Nephron progenitor cell (in vitro differentiated cells): ENCODE measurements at regions not wholly inside any gene's neighbourhood (a gene's known extent, or its start where the extent isn't known, plus 50 kb on each side); places are given as distances from the start of the nearest gene placed in this dataset.

Source experiments
- DNase-seq: peaks from one replicate; pipeline ENCODE4 v3.0.0; 2021
- H3K27ac Mint-ChIP-seq: 2 replicates; pipeline ENCODE4 v1.8.0; 2021; ENCODE audit warnings: mild to moderate bottlenecking, moderate library complexity, mixed read lengths
- H3K27me3 Mint-ChIP-seq: 2 replicates; pipeline ENCODE4 v1.8.0; 2021; ENCODE audit warnings: mild to moderate bottlenecking, low read depth, mixed read lengths; ENCODE audit not compliant: poor library complexity
- H3K36me3 Mint-ChIP-seq: 2 replicates; pipeline ENCODE4 v1.8.0; 2021; ENCODE audit warnings: low read depth, mixed read lengths
- H3K4me1 Mint-ChIP-seq: 2 replicates; pipeline ENCODE4 v1.8.0; 2021; ENCODE audit warnings: mixed read lengths
- H3K4me3 Mint-ChIP-seq: 2 replicates; pipeline ENCODE4 v1.8.0; 2021; ENCODE audit warnings: mild to moderate bottlenecking, moderate library complexity, mixed read lengths
- H3K9me3 Mint-ChIP-seq: 2 replicates; pipeline ENCODE4 v1.8.0; 2021; ENCODE audit warnings: mild to moderate bottlenecking, moderate library complexity, mixed read lengths
- TF ChIP-seq, protein P1 (sequence below): fragments of 200-600 bp; sonication (generic); IDR thresholded peaks from 2 replicates; pipeline ENCODE4 v1.5.0; 2021; ENCODE audit warnings: antibody characterized with exemption

DNA sequence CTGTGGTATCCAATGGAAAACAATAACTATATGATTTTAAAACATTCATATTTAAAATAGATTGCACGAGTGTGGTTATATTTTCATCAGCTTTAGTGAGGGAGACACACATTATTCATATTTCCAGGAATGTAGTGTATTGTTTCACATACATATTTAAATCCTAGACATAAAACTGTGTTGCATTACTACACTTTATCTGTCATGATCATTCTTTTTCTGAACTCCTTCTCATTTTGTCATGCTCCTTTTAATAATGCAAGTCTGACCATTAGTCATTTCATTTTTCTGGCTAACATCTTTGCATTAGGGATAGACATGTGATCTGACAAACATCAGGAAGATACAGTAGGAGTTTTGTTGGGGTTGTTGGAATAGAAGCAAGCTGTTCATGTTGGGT lies 1382.7 kb downstream of the PCDH7 start:
- DNase-seq, result no peak
- no peaks in the 10 kb centered on the region for H3K9me3 Mint-ChIP-seq
- H3K36me3 Mint-ChIP-seq, result no peaks in the 10 kb centered on the region
- no peak overlapping the region for H3K4me3 Mint-ChIP-seq
- TF ChIP-seq, protein P1, sequence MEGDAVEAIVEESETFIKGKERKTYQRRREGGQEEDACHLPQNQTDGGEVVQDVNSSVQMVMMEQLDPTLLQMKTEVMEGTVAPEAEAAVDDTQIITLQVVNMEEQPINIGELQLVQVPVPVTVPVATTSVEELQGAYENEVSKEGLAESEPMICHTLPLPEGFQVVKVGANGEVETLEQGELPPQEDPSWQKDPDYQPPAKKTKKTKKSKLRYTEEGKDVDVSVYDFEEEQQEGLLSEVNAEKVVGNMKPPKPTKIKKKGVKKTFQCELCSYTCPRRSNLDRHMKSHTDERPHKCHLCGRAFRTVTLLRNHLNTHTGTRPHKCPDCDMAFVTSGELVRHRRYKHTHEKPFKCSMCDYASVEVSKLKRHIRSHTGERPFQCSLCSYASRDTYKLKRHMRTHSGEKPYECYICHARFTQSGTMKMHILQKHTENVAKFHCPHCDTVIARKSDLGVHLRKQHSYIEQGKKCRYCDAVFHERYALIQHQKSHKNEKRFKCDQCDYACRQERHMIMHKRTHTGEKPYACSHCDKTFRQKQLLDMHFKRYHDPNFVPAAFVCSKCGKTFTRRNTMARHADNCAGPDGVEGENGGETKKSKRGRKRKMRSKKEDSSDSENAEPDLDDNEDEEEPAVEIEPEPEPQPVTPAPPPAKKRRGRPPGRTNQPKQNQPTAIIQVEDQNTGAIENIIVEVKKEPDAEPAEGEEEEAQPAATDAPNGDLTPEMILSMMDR, result no peak
- no peaks in the 10 kb centered on the region for H3K4me1 Mint-ChIP-seq
- H3K27ac Mint-ChIP-seq, result no peak overlapping the region
- no peaks in the 10 kb centered on the region for H3K27me3 Mint-ChIP-seq

DNA sequence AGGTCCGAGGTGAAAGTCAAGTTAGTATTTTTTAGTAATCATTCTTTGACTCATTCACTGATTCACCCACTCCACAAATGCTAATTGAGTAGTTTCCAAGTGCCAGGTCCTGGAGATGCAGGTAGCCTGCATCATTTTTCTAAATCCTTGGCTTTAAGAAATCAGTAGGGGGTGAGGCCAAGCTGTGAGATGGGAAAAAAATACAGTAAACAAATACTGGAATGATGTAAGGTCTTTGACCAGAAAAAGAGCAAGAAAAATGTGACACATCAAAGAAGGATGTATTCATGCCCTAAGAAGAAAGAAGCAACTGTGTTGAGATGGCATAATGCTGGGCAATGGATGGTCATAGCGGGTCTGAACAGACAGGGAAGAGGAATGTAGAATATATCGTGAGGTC lies 1386.6 kb downstream of the PCDH7 start:
- TF ChIP-seq, protein P1, result no peak
- Mint-ChIP-seq H3K27ac (no peak overlapping the region), H3K4me3 (no peak overlapping the region), H3K36me3 (no peaks in the 10 kb centered on the region), H3K9me3 (no peaks in the 10 kb centered on the region), H3K4me1 (no peaks in the 10 kb centered on the region), H3K27me3 (peaks cover 2% of the 10 kb centered on the region)
- no peak for DNase-seq

DNA sequence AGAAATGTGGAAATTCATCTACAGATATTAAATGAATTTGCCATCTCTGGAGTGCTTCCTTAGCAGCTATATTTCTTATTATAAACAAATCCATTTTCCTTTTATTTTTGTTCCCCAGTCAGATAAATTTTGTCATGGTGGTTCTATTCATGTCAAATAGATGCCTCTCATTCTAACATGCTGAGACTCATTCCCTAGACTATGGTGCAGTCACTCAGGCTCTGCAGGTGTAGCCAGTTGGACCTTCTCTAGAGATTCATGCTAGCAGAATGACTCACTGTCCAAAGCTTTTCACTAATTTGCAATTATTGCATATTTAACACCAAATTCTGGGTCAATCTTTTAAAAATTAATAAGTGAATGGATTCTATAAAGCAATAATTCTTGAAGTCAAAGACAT lies 1392.7 kb downstream of the PCDH7 start:
- TF ChIP-seq, protein P1, result no peak
- Mint-ChIP-seq H3K4me3 (no peak overlapping the region), H3K27me3 (peaks cover 2% of the 10 kb centered on the region), H3K4me1 (no peaks in the 10 kb centered on the region), H3K36me3 (no peaks in the 10 kb centered on the region), H3K9me3 (no peaks in the 10 kb centered on the region), H3K27ac (no peak overlapping the region)
- DNase-seq, result no peak

DNA sequence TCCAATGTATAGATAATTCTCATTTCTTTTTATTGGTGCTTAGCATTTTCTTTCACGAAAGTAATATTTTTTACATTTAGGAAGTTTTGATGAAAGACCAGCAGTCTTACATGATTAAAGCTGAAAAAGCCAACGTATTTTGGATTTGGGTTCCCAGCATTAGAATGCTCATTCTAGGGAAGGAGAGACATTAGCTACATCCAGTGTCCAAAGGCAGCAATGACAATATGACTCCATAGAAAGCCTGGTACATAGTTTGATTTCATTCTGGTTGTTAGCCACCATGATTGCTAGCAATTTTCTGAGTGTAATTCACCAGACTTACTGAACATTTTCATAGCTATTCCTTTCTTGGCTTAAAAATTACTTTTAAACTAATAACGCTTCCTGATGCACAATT lies 1397.5 kb downstream of the PCDH7 start:
- no peaks in the 10 kb centered on the region for H3K9me3 Mint-ChIP-seq
- TF ChIP-seq, protein P1, result no peak
- no peak overlapping the region for H3K27ac Mint-ChIP-seq
- no peaks in the 10 kb centered on the region for H3K27me3 Mint-ChIP-seq
- H3K4me3 Mint-ChIP-seq, result no peak overlapping the region
- no peaks in the 10 kb centered on the region for H3K36me3 Mint-ChIP-seq
- H3K4me1 Mint-ChIP-seq, result no peaks in the 10 kb centered on the region
- DNase-seq, result no peak

DNA sequence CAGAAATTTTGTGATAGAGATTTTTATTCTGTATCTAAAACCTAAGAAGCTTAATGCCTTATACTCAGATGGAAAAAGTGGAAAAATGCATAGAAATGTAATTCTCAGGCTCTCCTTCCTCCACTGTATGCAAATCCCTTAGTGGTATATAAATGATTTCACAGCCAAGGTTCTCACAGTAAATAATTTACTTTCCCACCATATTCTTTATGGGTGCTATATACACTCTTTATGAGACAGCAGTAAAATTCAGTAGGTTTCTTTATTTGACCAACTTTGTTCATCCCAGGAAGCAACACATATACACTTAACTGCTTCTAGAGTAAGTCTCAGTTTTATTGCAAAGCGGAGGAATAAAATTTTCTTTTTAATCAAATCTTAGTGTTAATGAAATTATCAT lies 1399.7 kb downstream of the PCDH7 start:
- no peaks in the 10 kb centered on the region for H3K9me3 Mint-ChIP-seq
- no peak overlapping the region for H3K4me3 Mint-ChIP-seq
- DNase-seq, result no peak
- H3K27ac Mint-ChIP-seq, result no peak overlapping the region
- H3K27me3 Mint-ChIP-seq, result no peaks in the 10 kb centered on the region
- TF ChIP-seq, protein P1, result no peak
- no peaks in the 10 kb centered on the region for H3K36me3 Mint-ChIP-seq
- no peaks in the 10 kb centered on the region for H3K4me1 Mint-ChIP-seq

DNA sequence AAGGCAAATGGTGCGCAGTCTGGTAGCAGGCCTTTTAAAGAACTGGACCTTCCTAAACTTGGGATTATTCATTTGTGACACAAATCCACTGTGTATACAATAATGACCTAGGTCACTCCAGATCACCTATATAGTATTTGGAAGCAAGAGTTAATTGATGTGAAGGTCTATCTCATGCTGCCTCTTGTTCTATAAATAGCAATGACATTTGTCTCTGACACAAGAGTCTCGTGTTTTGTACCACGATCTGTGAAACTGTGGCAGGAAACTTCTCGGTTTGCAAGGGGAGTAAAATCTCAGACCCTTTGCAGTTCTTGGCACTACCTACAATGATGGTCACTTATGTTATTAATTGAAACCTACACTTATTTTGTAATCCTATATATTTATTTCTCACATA lies 1408.4 kb downstream of the PCDH7 start:
- H3K9me3 Mint-ChIP-seq, result no peaks in the 10 kb centered on the region
- no peaks in the 10 kb centered on the region for H3K4me1 Mint-ChIP-seq
- DNase-seq, result no peak
- no peaks in the 10 kb centered on the region for H3K36me3 Mint-ChIP-seq
- H3K4me3 Mint-ChIP-seq, result no peak overlapping the region
- no peak overlapping the region for H3K27ac Mint-ChIP-seq
- TF ChIP-seq, protein P1, result no peak
- no peaks in the 10 kb centered on the region for H3K27me3 Mint-ChIP-seq
